Hematopoietic multipotent progenitor cell treated with erythropoietin and hydrocortisone succinate and interleukin-3 and kit ligand, for 15 days (in vitro differentiated cells): ENCODE measurements at regions not wholly inside any gene's neighbourhood (a gene's known extent, or its start where the extent isn't known, plus 50 kb on each side); places are given as distances from the start of the nearest gene placed in this dataset.

Experiments
- DNase-seq: peaks from one replicate; pipeline ENCODE4 v3.0.0-alpha.2; 2015; ENCODE audit warnings: low spot score

DNA sequence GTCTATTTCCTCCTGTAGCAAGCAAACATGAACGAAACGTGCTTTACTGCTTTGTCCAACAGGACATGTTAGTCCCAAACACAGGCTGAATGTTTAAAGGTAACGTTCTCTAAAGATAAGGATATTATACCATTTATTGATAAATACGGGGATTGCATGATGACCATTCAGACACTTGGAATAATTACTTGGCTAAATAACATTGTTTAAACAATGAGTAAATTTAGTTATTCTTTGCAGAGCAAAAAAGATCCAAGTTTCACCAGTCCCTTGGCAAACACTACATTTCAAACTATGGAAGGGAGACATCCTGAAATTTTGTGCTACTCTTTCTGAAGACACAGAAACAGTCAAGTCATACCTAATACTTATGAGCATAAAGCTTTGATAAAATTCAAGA, 88.0 kb downstream of the ZNF280B start:
- no peak for DNase-seq

DNA sequence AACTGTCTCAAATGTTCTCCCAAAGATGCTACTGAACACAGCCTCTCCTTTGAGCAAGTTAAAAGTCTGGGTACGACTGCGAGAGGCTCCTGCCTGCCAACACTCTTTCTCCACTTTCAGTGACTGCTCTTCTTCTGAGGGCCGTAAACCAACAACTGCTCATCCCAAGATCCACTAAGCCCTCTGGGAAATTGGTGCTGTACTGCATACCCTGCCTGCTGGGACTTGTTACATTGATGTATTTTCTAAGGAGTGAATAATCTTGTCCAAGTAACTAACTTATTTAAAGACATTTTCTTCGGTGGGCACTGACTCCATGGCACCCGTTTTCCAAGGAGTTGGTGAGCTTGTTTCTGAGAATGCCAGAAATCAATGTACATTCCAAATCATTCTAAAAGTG, 87.2 kb downstream of the ZNF280B start:
- no peak for DNase-seq

DNA sequence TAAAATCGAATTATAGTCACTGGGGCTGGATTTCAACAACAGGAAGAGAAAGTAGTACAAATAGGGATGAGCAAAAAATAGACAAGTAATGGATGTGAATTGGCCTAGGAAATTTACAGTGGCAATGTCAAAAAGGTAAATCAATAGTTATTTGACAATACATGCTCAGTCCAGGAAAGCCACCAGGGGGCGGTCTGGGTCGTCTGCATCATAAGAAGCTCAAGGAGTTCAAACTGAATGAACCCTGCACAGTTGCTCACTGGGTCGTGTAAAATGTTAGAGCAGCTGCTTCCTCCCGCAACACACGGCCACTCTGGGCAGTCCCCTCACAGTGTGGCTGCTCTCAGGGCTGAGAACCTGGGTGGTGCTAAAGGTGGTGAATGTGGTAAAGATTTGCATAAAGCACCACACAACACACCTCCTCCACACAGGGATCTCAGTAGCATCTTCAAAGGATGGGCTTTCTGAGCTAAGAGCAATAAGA, 85.9 kb downstream of the ZNF280B start:
- DNase-seq, result peak; percentile 27

DNA sequence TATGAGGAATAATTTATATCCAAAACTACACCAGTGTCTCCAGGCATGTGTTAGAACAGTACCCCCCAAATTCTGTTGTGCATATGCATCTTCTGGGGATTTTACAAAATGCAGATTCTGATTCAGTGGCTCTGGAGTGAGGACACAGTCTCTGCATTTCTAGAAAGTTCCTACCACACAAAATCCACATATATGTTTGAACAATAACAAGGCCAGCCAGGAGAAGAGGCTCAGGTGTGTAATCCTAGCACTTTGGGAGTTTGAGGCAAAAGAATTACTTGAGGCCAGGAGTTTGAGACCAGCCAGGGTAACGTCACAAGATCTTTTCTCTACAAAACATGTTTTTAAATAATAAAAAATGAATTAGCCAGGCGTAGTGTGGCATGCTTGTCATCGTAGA, 84.9 kb downstream of the ZNF280B start:
- DNase-seq, result no peak

DNA sequence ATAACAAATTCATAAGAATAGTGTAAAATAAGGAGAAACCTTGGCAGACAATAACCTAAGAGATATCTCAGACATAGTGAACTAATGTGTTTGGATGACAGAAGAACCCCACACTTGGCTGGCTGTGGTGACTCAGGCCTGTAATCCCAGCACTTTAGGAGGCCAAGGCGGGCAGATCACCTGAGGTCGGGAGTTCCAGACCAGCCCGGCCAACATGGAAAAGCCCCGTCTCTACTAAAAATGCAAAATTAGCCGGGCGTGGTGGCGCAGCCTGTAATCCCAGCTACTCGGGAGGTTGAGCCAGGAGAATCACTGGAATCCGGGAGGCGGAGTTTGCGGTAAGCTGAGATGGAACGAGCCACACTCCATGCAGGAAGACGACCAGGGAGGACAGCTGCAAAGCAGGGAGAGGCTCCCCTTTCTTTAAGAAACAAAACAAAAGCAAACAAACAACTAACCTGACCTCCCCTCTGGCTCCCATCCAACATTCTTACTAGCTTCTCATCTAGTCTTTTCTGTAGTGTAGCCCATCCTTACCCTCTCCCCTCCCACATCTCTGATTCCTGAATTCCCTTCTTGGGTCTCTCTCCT, 84.2 kb downstream of the ZNF280B start:
- DNase-seq, result no peak

DNA sequence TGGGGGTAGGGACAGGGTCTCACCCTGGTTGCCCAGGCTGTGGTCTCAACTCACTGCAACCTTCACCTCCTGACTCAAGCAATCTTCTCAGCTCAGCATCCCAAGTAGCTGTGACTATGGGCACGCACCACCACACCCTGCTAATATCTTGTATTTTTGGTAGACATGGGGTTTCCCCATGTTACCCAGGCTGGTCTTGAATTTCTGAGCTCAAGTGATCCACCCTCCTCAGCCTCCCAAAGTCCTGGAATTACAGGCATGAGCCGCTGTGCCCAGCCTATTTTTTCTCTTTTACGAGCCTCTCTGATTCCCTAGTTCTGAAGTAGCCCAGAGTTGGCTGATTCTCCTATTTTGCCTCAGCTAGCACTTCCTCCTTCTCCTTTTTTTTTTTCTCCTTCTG, 83.6 kb downstream of the ZNF280B start:
- DNase-seq, result no peak

DNA sequence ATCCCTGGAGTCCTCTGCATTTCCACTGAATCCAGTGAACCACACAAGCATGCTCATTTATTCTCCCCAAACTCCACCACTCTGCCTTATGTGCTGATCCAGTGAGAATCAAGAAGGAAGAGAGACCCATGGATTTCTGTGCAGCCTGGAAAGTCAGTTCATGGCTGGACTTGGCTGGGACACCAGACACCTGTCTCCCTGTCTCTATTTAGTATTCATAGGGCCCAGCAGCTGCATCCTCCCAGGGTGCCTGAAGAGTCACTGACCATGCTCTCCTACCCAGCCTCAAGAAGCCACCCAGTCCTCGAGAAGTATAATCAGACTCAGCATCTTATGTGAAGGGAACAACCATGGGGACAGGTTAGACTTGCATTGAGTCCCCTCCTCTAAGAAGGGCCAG, 83.2 kb downstream of the ZNF280B start:
- DNase-seq, result no peak

DNA sequence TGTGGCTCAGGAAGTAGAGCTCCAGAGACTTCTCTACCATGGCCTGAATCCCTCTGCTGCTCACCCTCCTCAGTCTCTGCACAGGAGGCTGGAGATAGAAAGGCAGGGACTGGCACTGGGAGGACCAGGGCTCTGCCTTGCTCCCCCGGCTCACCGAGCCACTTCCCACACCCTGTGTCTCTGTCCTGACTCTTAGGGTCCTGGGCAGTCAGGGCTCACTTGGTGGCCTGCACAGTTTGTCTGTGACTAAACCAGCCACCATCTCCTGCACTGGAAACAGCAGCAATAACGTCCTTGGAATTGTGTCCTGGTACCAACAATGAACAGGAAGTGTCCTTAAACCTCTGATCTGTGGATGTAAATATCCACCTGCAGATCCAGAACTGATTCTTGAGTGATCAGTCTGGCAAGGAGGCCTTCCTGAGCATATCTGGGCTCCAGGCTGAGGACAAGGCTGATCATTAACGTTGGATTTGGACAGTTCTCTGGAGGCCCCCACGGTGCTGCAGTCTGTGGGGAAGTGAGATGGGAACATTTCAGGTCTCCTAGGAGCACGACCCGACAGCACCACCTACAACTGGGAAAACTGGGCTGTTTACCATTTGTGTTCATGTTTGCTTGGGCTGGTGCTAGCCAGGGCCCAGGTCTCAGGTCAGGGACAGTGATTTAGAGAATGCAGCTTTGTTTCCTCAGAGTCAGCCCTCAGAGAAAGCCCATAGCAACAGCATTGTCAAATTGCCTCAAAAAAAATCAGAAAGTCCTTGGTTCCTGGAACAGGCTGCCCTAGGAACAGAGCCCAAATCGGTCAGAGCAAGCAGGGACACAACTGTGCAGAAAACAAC, 82.5 kb downstream of the ZNF280B start:
- no peak for DNase-seq

GRCh38 chr22:22427542-22428065, 80.9 kb downstream of the ZNF280B start:
- DNase-seq, result no peak

DNA sequence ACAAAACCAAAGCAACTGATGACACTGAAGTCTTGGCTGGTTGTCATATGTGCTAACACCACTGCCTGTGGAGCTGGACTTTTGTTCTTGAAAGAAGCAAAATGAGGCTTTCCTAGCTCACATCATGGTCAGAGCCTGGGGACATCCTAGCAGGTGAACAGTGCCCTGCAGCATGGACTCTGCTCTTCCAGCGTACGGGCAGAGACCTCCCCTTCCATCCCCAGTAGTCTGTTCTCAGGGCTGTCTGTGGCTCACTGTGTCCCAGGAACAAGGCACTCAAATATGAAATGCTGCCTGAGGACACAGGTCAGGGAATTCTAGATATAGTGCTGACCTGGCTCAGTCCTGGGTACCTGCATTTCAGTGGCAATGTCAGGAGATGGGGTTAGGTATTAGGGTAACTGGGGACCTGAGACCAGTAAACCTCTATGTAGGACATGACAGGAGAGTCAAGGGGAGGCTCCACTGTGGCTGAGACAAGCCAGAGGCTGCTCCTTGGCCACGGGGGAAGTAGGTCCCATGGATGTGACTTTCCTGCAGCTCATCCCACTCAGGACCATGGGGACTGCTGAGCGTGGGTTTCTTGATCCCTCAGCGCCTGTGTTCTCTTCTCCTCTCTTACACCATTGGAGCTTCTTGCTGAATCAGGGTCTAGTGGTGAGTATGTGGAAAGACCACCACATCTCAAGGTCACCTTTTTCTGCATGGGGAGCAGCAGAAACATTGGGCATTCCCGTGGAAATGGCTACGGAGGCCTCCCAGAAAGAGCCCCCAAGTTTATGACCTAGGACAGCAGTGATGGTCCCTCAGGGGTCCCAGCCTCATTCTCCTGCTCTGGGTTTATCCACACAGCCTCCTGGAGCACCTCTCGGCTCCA, 80.1 kb downstream of the ZNF280B start:
- DNase-seq, result no peak

DNA sequence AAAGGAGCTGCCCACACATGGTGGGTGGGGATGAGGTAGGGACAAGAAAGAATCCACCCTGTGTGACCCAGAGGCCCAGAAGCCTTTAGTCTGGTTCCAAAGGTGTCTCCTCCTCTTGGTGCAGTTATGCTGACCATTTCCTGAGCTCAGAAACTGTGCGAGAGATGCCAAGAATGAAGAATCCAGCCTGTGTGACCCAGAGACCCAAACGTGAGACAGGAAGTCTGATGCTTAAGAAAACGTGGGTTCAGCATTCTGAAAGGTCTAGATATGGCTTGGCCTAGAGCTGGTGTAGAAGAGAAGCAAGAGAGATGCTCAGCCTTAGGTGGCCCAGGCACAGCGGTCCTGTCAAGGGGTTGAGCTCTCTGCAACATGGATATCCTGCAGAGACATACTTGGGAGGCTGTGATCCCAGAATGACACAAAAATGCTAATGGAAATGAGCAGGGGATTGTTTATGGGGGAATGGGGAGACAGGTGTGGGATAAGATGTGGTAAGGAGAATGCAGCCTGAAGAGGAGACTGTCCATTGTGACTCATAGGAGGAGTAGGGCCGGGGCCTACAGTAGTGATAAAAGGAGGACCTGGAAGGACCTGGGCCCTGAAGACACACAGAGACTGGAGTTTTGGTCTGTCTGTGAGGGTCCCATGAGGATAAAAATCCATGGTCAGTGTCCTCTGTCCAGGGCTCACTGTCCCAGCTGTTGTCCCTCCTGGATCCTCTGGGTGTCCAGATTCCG, 79.0 kb downstream of the ZNF280B start:
- no peak for DNase-seq

DNA sequence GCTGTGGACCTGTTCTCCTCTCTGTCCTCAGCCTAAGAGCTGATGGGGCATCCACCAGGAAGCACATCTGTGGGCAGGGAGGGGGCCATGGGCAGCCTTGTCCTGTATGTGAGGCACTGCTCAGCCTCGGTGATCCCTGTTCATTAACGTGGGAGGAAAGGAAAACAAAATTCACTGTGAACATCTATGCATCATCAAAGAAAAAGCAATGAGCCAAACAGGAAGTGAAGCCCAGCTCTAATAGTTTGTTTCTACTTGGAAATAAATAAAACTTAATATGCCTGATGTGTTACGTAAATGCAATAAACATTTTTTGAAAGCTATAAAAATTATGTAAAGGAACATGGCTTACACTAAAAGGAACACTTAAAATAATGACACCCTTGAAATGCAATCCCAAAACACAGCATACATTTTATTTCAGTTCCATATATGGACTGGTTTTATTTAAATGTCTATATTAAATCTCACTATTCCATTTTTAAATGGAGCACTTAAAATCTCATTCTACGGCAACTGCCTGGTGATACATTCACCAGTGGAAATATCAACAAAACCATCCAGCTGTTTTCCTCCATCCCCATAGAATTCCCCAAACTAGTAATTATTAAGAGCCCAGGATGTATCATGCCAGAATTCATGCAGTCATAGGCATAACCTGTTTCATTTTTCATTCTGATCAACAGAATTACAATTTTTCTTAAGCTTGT, 78.3 kb downstream of the ZNF280B start:
- no peak for DNase-seq

- peak; percentile 36 for DNase-seq
Observed at GRCh38 chr22:22431271-22432220, 77.0 kb downstream of the ZNF280B start.

- no peak for DNase-seq
Observed at GRCh38 chr22:22432479-22432878, 76.1 kb downstream of the ZNF280B start.

DNA sequence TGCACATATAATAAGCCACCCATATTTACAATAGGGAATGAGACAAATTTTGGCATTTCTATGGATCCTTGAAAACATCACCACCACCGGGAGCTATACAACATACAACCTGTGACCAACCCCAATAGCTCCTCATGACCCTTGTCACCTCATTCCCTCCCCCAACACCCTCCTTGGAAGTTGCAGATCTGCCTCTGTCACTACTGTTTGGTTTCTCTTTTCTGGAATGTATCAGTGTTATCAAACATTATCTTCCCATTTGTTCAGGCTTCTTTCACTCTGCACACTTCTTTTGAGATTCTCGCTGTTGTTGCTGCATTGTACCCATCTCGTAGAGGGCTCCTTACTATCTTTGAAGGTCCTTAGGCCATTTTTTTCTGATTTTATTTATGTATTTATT, 75.6 kb downstream of the ZNF280B start:
- no peak for DNase-seq

GRCh38 chr22:22433770-22434169, 74.8 kb downstream of the ZNF280B start:
- no peak for DNase-seq
